ENCODE measurements at regions not wholly inside any gene's neighbourhood (a gene's known extent, or its start where the extent isn't known, plus 50 kb on each side); places are given as distances from the start of the nearest gene placed in this dataset.

DNA sequence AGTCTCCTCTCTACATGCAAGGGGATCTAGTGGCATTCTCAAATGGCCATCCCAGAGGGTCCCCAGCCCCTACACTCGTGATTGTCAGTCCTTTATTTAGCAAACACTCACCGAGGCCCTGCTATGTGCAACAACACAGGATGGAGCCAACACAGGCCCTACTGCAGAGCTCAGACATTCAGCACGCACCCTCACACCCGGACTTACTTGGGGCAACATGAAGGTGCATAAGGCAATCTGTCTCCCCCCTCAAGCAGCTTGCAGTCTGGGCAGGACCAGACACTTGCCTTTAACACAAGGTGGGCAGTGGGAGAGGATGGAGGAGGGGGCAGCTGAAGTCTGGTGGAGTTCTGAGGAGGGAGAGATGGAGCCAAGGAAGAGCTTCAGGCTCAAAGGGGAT, 258.4 kb downstream of the XXYLT1 start:
- Histone ChIP-seq H3K9ac (ENCODE audit: low read depth, low read length) (no peak overlapping the region), H3K4me3 (ENCODE audit: insufficient read depth, low read depth, low read length) (no peak overlapping the region), H2AK9ac (replicated peaks; ENCODE audit: low read depth, low read length, poor library complexity) (no peak overlapping the region), H3K4me2 (ENCODE audit: low read depth, low read length) (no peak overlapping the region), H4K8ac (ENCODE audit: low read depth in 2 of 2, low read length in 2 of 2) (no peak overlapping the region), H2BK120ac (ENCODE audit: low read depth, low read length) (no peak overlapping the region), H3K4me1 (ENCODE audit: control insufficient read depth, insufficient read depth, low read length) (no peaks in the 10 kb centered on the region), H3K14ac (replicated peaks; ENCODE audit: low read depth, low read length) (no peak overlapping the region), H2BK15ac (ENCODE audit: low read depth, low read length) (no peak overlapping the region), H3K56ac (ENCODE audit: extremely low read depth, insufficient read depth, low read length) (no peak overlapping the region), H3K27ac (ENCODE audit: insufficient read depth, low read length) (no peak overlapping the region), H2AK5ac (ENCODE audit: low read depth, low read length) (no peak overlapping the region), H3K27me3 (ENCODE audit: control insufficient read depth, insufficient read depth, low read length) (peaks cover 61% of the 10 kb centered on the region), H4K20me1 (ENCODE audit: insufficient read depth, low read length) (no peaks in the 10 kb centered on the region), H3K9me1 (ENCODE audit: insufficient read depth, low read length) (no peaks in the 10 kb centered on the region), H3K23ac (ENCODE audit: low read depth, low read length) (no peak overlapping the region), H3K79me1 (ENCODE audit: low read depth in 1 of 2, low read length in 2 of 2) (no peaks in the 10 kb centered on the region), H3K36me3 (ENCODE audit: control insufficient read depth, insufficient read depth, low read length) (no peaks in the 10 kb centered on the region), H2BK20ac (ENCODE audit: low read depth, low read length) (no peak overlapping the region), H3K9me3 (ENCODE audit: control insufficient read depth, insufficient read depth, low read length) (no peaks in the 10 kb centered on the region; the same call in 1 of the 2 replicates), H3K18ac (ENCODE audit: low read depth, low read length) (no peak overlapping the region), H4K91ac (ENCODE audit: insufficient read depth, low read depth, low read length) (no peak overlapping the region), H2BK5ac (ENCODE audit: low read depth, low read length, poor library complexity, severe bottlenecking) (no peak overlapping the region), H3K4ac (ENCODE audit: low read depth, low read length) (no peak overlapping the region), H4K5ac (ENCODE audit: low read depth, low read length) (no peak overlapping the region), H2AFZ (replicated peaks; ENCODE audit: low read length, poor library complexity) (no peak overlapping the region)
- DNase-seq (no peak), ATAC-seq (ENCODE audit: low read depth) (no peak)
- dilution Hi-C loops (cut with HindIII; ENCODE audit: low sequenced_read_pairs, unreplicated experiment) (no loop called here), in situ Hi-C loops (cut with MboI; ENCODE audit: low sequenced_read_pairs) (no loop called here), intact Hi-C loops (cut with micrococcal nuclease) (no loop called here)
- BruUV-seq (replicated peaks): no TSS peak
- POLR2A ChIA-PET (ENCODE audit: unreplicated experiment): no interaction called here
- WGBS, 2 experiments (ENCODE audit: extremely low coverage in 2 of 2, insufficient read length in 1 of 2): 41% methylated on average over 2 of the region's 4 CpGs; no CpG with 5 or more reads in 1 of the 2 experiments
- TF ChIP-seq MXI1 (IDR thresholded peaks at IDR 0.05; ENCODE audit: borderline replicate concordance, low read depth, low read length) (no peak), RCOR1 (IDR thresholded peaks at IDR 0.05; ENCODE audit: insufficient replicate concordance, low read length) (no peak), SMC3 (IDR thresholded peaks at IDR 0.05; ENCODE audit: low read depth, low read length) (no peak), RFX5 (IDR thresholded peaks at IDR 0.05; ENCODE audit: low read depth, low read length) (no peak), BHLHE40 (IDR thresholded peaks at IDR 0.05; ENCODE audit: low read depth, low read length) (no peak), RAD21 (IDR thresholded peaks at IDR 0.05; ENCODE audit: low read length) (no peak), NFE2L2 (IDR thresholded peaks at IDR 0.05; ENCODE audit: low read depth, low read length) (no peak), CHD1 (IDR thresholded peaks at IDR 0.05; ENCODE audit: low read depth, low read length) (no peak), FOS (IDR thresholded peaks at IDR 0.05; ENCODE audit: low read depth, low read length) (no peak), MAFK (IDR thresholded peaks at IDR 0.05; ENCODE audit: low read depth, low read length) (no peak), MAZ (IDR thresholded peaks at IDR 0.05; ENCODE audit: borderline replicate concordance, low read depth, low read length) (no peak), CEBPB (IDR thresholded peaks at IDR 0.05; ENCODE audit: low read depth, low read length) (no peak), POLR2A (IDR thresholded peaks at IDR 0.05; ENCODE audit: low read depth, low read length) (no peak)
- TF ChIP-seq, protein P1, sequence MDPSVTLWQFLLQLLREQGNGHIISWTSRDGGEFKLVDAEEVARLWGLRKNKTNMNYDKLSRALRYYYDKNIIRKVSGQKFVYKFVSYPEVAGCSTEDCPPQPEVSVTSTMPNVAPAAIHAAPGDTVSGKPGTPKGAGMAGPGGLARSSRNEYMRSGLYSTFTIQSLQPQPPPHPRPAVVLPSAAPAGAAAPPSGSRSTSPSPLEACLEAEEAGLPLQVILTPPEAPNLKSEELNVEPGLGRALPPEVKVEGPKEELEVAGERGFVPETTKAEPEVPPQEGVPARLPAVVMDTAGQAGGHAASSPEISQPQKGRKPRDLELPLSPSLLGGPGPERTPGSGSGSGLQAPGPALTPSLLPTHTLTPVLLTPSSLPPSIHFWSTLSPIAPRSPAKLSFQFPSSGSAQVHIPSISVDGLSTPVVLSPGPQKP (IDR thresholded peaks at IDR 0.05; ENCODE audit: borderline replicate concordance, low read depth, low read length): no peak
- TF ChIP-seq, protein P2, sequence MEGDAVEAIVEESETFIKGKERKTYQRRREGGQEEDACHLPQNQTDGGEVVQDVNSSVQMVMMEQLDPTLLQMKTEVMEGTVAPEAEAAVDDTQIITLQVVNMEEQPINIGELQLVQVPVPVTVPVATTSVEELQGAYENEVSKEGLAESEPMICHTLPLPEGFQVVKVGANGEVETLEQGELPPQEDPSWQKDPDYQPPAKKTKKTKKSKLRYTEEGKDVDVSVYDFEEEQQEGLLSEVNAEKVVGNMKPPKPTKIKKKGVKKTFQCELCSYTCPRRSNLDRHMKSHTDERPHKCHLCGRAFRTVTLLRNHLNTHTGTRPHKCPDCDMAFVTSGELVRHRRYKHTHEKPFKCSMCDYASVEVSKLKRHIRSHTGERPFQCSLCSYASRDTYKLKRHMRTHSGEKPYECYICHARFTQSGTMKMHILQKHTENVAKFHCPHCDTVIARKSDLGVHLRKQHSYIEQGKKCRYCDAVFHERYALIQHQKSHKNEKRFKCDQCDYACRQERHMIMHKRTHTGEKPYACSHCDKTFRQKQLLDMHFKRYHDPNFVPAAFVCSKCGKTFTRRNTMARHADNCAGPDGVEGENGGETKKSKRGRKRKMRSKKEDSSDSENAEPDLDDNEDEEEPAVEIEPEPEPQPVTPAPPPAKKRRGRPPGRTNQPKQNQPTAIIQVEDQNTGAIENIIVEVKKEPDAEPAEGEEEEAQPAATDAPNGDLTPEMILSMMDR (conservative IDR thresholded peaks at IDR 0.05; ENCODE audit: low read depth, low read length): no peak
- TF ChIP-seq, protein P3, sequence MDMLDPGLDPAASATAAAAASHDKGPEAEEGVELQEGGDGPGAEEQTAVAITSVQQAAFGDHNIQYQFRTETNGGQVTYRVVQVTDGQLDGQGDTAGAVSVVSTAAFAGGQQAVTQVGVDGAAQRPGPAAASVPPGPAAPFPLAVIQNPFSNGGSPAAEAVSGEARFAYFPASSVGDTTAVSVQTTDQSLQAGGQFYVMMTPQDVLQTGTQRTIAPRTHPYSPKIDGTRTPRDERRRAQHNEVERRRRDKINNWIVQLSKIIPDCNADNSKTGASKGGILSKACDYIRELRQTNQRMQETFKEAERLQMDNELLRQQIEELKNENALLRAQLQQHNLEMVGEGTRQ (IDR thresholded peaks at IDR 0.05; ENCODE audit: low read depth, low read length): no peak
- CTCF ChIA-PET: no interaction called here

All from IMR-90 (cell line).